Adrenal gland (tissue), 5 donors: ENCODE measurements at regions not wholly inside any gene's neighbourhood (a gene's known extent, or its start where the extent isn't known, plus 50 kb on each side); places are given as distances from the start of the nearest gene placed in this dataset.

Experiments
- CTCF ChIP-seq, 6 experiments: fragments of 450-650 bp in 4 of 6; fragments of 200-600 bp in 2 of 6; sonication (generic) in 1 of 6; IDR thresholded peaks; 1 replicate in 5 of 6; 2 replicates in 1 of 6; pipeline versions ENCODE4 v1.5.1 to v1.8.0; 2016 to 2021; ENCODE audit warnings: antibody characterized with exemption in 6 of 6, mild to moderate bottlenecking in 2 of 6, moderate library complexity in 1 of 6
- POLR2A ChIP-seq, 2 donors: fragments of 450-650 bp; IDR thresholded peaks; one replicate each; pipeline ENCODE4 v1.6.1; 2017; ENCODE audit warnings: antibody characterized with exemption in 2 of 2, mild to moderate bottlenecking in 2 of 2, moderate library complexity in 1 of 2
- donor health status: DM: no; HTN: no; CAD: no.

GRCh38 chr20:61104232-61104631 lies 147.8 kb upstream of the CDH4 start:
- no peak for TF ChIP-seq CTCF (IDR thresholded peaks at IDR 0.05)
- no peak for TF ChIP-seq POLR2A (IDR thresholded peaks at IDR 0.05)
